ENCODE measurements at regions not wholly inside any gene's neighbourhood (a gene's known extent, or its start where the extent isn't known, plus 50 kb on each side); places are given as distances from the start of the nearest gene placed in this dataset.

DNA sequence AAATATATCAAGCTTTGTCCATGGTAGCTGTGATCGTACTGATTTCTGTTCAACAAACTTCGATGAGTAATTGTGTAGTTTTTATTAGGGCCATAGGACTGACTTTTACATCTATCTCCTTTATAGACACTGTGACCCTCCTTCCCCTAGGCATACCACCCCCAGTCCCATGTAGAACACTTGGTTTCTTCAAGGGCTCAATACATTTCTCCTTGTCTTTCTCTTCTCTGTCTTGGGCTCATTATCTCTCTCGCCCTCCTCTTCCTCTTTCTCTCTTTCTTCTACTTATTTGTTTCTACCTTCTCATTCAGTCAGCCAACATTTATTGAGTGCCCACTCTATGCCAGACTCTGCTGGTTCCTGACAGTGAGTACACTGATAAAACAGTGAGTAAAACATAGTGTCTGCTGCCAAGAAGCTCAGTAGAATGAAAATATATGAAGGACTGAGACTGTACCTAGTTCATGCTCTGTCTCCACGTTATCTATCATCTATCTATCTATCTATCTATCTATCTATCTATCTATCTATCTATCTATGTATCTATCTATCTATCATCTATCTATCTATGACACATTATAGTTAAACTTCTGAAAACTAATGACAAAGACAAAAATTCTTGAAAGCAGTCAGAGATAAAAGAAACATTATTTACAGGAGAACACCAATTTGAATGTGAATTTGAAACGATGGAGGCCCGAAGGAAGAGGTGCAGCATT lies 122.8 kb downstream of the RBMX2 start:
- TF ChIP-seq, protein P1, sequence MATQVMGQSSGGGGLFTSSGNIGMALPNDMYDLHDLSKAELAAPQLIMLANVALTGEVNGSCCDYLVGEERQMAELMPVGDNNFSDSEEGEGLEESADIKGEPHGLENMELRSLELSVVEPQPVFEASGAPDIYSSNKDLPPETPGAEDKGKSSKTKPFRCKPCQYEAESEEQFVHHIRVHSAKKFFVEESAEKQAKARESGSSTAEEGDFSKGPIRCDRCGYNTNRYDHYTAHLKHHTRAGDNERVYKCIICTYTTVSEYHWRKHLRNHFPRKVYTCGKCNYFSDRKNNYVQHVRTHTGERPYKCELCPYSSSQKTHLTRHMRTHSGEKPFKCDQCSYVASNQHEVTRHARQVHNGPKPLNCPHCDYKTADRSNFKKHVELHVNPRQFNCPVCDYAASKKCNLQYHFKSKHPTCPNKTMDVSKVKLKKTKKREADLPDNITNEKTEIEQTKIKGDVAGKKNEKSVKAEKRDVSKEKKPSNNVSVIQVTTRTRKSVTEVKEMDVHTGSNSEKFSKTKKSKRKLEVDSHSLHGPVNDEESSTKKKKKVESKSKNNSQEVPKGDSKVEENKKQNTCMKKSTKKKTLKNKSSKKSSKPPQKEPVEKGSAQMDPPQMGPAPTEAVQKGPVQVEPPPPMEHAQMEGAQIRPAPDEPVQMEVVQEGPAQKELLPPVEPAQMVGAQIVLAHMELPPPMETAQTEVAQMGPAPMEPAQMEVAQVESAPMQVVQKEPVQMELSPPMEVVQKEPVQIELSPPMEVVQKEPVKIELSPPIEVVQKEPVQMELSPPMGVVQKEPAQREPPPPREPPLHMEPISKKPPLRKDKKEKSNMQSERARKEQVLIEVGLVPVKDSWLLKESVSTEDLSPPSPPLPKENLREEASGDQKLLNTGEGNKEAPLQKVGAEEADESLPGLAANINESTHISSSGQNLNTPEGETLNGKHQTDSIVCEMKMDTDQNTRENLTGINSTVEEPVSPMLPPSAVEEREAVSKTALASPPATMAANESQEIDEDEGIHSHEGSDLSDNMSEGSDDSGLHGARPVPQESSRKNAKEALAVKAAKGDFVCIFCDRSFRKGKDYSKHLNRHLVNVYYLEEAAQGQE (IDR thresholded peaks at IDR 0.05; ENCODE audit: insufficient replicate concordance, low read depth) = no peak
- no peak for TF ChIP-seq CTCF (IDR thresholded peaks at IDR 0.05; ENCODE audit: insufficient read depth, low read length)
